ENCODE measurements at regions not wholly inside any gene's neighbourhood (a gene's known extent, or its start where the extent isn't known, plus 50 kb on each side); places are given as distances from the start of the nearest gene placed in this dataset.

DNA sequence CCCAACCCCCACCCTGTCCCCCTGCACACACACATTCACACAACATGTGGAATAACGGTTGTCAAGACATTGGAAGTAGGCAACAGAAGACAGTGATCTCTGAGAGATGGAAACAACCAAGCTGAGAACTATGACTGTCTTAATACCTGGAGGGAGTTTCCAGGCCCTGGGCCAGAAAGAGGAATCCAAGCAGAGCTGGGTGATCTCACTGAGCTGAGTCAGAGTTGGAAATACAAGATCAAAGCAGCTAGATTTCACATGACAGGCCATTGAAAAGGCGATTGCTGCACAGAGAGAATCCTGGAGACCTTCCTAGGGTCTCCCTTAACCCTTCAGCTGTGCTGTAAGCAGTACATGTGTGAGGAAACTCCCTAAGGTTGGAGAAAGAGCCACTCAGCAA is 165.8 kb upstream of the PRSS1 start:
- no peak for TF ChIP-seq POLR2AphosphoS5 (IDR thresholded peaks at IDR 0.05)
- TF ChIP-seq POLR2A (IDR thresholded peaks at IDR 0.05): no peak
